Stimulated activated CD8-positive, alpha-beta memory T cell treated with anti-CD3 and anti-CD28 coated beads, Interleukin-15, amount 100 ng/mL, for 4 hours (primary cell): ENCODE measurements at regions not wholly inside any gene's neighbourhood (a gene's known extent, or its start where the extent isn't known, plus 50 kb on each side); places are given as distances from the start of the nearest gene placed in this dataset.
"Not testable (repeated sequence)": the region's sequence is repeated elsewhere in the genome, so short reads cannot be mapped to it uniquely, and the experiment has no call there.

ENCODE experiments used
- DNase-seq, 2 donors: peaks; one replicate each; pipeline ENCODE4 v3.0.0-alpha.2; 2020; ENCODE audit warnings: low read depth in 2 of 2

DNA sequence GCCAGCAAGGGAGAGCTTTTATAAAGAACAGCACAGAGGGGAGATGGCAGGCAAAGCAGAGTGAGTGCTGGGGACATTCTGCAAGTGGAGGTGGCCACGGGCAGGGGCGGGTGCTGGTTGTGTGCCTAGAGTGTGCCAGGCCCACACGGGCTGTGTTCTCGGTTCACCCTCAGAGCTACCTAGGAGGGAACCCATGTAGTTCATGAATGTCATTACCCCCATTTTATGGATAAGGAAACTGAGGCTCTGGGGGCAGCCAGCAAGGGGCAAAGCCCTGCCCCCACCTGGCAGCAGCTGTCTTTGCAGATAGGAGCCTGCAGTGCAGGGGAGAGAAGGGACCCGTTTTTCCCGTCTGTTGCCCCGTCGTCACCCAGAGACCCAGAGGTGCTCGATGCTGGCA lies 85.2 kb upstream of the NCOR2 start:
- no peak for DNase-seq

GRCh38 chr12:124651516-124652273 lies 84.3 kb upstream of the NCOR2 start:
- DNase-seq, result no peak

DNA sequence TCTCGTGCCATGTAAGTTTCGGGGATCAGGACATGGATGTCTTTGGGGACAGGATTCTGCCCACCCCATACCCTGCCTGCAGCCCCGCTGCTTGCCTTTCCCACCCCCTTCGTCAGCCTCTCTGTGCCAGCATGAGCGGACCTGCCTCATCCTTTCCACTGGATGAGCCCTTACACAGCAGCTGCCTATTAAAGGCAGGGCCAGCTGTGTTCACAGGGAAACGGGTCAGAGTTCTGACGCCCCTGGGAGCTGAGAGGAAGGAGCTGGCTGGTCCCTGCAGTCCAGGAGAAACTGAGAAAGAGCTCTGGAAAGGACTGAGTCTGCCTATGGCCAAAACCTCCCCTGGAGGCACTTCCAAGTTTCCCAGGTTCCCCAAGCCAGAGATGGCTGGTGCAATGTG lies 83.5 kb upstream of the NCOR2 start:
- DNase-seq, result no peak

GRCh38 chr12:124648710-124649384 lies 81.4 kb upstream of the NCOR2 start:
- no peak for DNase-seq

DNA sequence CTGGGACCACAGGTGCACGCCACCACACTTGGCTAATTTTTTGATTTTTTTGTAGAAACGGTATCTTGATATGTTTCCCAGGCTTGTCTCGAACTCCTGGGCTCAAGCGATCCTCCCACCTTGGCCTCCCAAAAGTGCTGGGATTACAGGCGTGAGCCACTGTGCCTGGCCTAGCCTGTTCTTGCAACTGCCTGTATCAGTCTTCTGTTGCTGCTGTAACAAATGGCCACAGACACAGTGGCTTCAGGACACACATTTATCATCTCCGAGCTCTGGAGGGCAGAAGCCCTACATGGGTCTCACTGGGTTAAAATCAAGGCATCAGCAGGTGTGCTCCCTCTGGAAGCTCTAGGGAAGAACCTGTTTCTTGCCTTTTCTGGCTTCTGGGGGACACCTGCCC lies 79.9 kb upstream of the NCOR2 start:
- DNase-seq, result no peak

GRCh38 chr12:124646385-124647230 lies 79.2 kb upstream of the NCOR2 start:
- DNase-seq, result peak; percentile 69 to 77

GRCh38 chr12:124645530-124646244 lies 78.3 kb upstream of the NCOR2 start:
- DNase-seq, result no peak

DNA sequence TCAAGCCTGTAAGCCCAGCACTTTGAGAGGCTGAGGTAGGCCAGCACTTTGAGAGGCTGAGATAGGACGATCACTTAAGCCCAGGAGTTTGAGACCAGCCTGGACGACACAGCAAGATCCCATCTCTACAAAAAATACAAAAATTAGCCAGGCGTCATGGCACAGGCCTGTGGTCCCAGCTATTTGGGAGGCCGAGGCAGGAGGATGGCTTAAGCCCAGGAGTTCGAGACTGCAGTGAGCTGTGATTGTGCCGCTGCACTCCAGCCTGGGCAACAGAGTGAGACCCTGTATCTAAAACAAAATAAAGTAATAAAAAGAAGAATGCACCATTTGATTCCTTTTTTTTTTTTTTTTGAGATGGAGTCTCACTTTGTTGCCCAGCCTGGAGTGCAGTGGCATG lies 76.4 kb upstream of the NCOR2 start:
- DNase-seq, result not testable (repeated sequence)

DNA sequence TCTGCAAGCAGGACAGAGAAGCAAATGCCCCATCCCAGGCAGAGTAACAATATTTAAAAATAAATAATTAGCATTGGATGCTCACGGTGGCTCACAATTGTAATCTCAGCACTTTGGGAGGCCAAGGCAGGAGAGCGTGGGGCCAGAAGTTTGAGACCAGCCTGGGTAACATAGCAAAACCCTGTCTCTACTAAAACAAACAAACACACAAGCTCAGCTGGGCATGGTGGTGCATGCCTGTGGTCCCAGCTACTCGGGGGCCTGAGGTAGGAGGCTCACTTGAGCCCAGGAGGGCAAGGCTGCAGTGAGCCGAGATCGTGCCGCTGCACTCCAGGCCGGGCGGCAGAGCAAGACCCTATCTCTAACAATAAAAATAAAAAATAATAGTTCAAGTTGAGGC lies 74.7 kb upstream of the NCOR2 start:
- no peak for DNase-seq

DNA sequence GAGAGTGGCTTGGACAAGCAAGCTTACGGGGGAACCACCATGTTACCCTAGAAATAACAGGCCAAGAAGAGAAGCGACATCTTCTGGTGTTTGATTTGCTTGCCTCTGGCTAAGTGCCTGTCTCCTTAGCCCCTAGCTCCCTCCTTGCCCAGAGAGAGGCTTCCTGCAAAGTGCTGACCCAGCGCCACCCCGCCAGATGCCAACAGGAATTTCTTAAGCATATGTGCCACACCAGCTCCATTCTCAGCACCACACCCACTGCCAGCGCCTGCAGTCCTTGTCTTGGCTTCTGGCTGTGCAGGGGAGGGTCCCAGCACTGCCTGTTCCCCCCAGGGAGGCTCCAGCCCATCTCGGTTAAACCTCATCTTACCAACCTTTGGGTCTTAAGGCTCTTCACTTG lies 74.2 kb upstream of the NCOR2 start:
- no peak for DNase-seq

DNA sequence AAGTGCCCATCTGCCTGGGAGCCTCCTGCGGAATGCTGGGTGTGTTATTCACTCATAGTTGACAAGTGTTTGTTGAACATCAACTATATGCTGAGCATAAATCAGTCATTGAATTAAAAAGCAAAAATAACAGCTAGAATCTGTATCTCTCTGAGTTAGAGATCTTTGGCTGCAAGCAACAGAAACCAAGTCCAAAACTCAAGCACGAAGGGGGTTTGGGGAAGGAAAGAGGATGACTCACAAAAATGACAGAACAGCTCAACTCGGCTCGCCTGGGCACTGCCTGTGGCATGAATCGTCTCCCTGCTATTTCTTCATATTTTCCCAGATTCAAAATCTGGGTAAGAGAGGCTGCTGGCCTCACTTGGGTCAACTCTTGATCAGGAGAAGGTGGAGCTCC lies 72.6 kb upstream of the NCOR2 start:
- DNase-seq, result no peak

DNA sequence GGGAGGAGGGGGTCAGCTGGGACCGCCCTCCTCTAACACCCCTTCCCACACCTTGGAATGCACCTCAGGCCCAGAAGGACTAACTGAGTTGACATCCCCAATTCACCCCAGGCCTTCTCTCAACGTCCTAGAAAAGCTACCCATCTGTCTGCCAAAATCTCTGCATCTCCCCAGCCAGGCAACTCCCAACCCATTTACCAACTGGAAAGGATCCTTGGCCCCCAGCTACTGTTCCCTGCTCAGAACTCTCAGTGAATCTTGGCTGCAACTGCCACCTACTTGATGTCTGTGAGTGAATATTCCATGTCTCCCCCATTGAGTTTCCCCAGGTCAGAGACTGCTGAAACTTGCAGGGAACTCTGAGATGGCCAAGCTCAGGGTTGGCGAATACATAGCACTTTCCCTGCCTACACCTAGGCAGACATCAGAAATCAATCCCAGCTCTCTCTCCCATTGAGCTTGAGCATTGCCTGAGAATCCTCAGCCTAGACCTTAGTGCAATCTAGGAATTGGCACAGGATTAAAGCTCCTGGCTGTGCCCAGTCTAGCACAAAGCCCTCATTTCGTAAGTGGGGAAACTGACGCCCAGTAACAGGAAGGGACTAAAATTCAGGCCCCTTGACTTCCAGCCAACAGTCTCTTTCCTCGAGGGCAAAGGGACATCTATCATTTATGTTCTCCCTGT lies 71.9 kb upstream of the NCOR2 start:
- no peak for DNase-seq

DNA sequence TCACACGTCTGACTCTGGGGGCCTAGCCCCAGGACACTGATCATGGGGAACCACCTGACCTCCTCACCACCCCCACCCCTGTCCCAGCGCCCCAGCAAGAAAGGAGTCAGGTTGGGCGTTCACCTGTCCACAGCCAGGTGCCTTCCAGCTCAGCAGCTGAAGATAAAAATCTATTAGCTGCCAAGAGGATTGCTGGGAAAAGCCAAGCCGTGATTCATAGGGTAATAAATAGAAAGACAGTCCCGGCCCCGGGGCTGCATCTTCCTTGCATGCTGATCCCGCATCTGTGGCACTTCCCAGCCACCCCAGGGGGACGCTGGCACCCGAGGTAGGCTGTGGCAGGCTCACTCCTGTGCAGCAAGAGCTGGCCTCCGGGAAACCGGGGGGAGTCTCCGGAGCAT lies 70.2 kb upstream of the NCOR2 start:
- no peak for DNase-seq

DNA sequence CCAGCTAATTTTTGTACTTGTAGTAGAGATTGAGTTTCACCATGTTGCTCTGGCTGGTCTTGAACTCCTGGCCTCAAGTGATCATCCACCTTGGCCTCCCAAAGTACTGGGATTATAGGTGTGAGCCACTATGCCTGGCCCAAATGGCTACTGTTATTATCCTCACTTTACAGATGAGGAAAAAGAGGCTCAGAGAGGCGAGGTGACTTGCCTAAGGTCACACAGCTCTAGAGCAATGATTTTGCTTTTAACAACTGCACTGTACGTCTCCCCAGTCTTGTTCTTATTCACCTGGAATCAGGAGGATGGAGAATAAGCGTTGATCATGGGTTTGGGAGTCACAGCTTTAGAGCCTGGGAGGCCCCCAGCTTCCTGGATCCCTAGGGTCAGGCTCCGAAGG lies 69.8 kb upstream of the NCOR2 start:
- DNase-seq, result no peak

DNA sequence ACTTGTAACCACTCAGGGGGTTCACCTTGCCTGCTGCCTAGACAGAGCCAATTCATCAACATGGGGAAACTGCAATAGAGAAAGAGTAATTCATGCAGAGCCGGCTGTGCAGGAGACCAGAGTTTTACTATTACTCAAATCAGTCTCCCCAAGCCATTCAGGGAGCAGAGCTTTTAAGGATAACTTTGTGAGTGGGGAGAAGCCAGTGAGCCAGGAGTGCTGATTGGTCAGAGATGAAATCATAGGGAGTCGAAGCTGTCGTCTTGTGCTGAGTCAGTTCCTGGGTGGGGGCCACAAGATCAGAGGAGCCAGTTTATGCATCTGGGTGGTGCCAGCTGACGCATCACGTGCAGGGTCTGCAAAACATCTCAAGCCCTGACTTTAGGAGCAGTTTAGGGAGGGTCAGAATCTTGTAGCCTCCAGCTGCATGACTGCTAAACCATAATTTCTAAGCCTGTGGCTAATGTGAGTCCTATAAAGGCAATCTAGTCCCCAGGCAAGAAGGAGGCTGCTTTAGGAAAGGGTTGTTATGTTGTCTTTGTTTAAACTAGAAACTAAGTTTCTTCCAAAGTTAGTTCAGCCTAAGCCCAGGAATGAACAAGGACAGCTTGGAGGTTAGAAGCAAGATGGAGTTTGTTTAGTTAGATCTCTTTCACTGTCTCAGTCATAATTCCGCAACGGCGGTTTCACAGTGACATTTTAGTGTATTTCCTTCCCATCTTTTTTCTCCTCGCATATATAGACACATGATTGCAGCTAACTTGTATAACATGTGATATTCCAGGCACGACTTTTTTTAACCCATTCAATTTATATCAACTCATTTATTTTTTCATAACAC lies 68.9 kb upstream of the NCOR2 start:
- DNase-seq, result peak in 1 of 2 donors; percentile 32

DNA sequence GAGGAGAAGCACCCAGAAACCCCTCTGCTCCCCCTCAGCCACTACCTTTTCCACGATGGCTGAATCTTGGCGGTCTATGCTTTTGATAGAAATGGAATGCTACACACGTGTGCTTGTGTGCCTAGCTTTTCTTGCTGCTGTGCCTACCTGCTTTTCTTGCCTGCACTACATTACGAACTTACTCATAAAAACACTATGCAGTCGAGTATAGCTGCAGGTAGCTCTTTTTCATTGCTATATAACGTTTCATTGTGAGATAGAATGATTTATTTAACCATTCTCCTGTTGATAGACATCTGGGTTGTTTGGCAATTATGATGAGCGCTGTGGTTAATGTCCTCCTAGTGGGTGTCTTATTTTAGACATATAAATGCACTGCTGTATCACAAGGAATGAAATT lies 67.9 kb upstream of the NCOR2 start:
- no peak for DNase-seq

GRCh38 chr12:124633365-124634362 lies 66.3 kb upstream of the NCOR2 start:
- DNase-seq, result no peak

GRCh38 chr12:124632519-124632984 lies 65.1 kb upstream of the NCOR2 start:
- no peak for DNase-seq

DNA sequence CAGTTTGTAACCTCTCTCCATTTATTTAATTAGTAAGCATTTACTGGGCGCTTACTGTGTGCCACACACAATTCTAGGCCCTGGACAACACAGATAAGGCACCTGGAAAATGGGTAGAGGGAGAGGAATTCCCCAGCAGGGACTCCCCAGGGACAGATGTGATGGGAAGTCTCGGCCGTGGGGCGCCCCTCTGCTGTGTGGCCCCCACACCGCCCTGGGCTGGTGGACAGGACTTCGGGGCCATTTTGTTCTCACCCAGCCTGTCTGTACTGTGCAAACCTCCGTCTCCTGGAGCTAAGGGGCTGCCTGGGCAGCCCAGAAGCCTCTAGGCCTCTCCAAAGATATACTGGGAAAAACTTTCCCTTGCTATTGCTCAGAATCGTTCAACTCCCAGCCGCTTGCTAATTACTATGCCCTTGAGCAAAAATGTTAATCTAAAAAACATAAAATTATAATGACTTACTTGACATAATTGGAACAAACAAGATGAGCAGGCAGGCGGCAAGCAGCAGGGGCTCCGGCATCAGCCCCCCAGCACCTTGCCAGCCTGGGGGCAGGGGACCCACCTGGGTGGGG lies 64.4 kb upstream of the NCOR2 start:
- no peak for DNase-seq
